Pulmonary artery endothelial cell (primary cell): ENCODE measurements at regions not wholly inside any gene's neighbourhood (a gene's known extent, or its start where the extent isn't known, plus 50 kb on each side); places are given as distances from the start of the nearest gene placed in this dataset.

Experiments
- DNase-seq: peaks from one replicate; pipeline ENCODE4 v3.0.0-alpha.2; 2011; ENCODE audit warnings: low read depth, low spot score

DNA sequence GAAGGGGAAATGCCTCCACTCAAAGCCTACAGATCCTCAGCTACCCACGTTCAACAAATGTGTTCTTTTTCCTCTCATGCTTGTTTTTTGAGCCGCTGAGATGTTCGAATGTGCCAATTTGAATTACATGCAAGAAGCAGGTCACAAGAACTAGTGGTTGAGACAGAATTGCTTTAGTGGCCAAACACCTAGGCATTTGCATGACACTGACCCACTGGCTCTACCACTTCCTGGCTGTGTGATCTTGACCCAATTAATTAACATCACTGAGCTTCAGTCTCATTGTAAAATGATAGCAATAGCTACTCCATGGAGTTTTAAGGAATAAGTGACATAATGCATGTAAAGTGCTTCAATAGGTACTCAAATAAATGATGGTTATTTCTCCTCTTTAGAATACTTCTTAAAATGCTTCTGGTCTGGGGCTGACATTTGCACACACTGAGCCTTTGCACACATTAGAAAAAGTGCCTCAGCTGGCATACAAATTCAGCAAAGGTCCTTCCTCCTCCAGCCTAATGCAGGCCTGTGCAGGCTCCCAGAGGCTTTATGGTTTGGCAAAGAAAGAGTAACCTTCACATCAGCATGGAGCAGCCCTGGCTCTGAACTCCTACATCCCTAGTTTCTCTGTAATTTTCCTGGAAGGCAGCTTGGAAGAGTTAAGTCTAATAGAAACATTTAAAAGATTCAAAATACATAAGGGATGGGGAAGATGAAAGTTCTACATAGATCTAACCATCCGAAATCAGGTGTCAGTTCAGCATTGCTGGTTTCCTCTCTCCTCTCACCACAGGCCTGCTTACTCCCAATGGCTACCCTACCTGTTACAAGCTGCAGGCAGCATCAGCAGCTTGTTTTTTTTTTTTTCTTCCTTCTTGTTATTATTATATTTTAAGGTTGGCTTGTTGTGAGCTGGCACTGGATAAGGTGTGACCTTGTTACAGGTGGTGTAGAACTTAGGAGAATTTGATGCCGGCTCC, 107.4 kb downstream of the TBX19 start:
- DNase-seq = no peak

DNA sequence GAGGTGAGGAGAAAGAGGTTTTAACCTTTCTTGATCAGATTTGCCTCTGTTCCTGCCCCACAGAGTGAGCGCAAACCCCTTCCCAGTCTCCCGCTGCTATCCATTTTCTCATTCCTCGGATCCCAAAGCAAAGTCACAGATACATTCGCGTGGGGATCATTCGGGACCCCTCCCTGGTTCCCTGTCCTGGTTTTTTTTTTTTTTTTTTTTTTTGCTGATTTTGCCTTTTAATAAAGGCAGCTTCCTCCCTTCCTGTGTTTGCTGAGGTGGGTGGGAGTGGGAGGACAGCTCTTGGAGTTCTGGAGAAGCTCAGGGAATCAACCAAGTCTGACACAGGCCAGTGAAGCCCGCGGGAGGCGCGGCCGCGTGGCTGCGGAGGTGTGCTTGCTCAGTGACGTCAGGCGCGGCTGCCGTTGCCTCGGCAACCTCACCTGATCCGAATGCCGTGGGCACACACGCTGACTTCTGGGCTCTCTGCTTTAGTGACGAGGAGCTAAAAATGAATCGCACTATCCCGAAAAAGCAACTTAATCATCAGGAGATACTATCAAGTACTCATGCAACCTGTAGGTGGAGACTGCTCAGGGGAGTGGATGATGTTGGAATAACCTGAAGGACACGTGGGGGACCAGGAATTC, 106.4 kb downstream of the TBX19 start:
- no peak for DNase-seq

DNA sequence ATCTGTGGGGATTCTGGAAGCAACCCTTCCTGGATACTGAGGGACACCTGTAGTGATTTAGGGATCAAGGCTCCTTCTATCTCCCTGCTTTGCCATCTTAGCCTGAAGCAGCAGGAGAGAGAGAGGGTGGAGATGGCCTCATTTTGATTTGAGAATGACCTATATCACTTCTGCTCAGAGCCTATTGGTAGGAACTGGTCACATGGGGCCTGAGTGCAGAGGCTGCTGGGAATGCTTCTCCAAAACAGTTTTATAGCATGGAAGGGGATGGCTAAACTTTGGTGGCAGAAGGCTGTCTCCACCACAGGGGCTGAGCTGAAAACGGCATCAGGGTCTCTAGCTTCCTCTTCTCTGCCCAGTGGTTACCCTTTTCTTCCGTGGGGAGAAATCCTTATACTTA, 105.8 kb downstream of the TBX19 start:
- no peak for DNase-seq

DNA sequence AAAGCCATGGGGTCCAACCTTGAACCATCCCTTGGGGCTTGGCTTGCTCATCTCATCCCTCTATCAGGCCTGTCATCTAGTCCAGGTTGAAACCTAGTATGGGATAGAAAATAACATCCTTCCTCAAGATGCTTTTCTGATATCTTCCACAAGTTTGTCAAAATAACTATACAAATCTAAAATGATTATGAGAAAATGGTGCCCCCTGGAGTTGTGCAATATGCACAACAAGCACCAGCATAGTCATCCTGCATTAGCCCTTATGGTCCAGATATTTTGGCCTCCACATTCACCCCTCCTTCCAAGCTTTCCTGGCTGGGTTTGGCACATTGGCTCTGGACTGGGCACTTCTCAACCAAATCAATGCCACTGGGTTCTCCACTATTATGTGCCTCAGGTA, 101.2 kb downstream of the TBX19 start:
- DNase-seq = no peak

DNA sequence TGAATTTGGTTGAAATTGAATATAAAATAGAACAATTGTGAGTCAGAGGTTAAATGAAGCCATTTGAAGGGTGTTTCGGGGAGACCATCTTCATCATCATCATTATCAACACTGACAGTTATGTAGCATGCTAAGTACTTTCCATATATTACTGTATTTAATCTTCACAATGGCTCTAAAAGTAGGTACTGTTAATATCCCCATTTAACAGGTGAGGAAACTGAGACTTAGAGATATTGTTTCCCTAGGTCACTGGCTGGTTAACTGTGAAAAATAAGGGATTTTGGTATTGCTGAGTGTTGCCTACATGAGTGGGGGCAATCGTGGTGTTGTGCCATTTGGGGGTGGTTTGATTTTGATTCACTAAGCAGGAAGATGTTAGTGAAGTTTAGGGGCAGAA, 100.3 kb downstream of the TBX19 start:
- no peak for DNase-seq

DNA sequence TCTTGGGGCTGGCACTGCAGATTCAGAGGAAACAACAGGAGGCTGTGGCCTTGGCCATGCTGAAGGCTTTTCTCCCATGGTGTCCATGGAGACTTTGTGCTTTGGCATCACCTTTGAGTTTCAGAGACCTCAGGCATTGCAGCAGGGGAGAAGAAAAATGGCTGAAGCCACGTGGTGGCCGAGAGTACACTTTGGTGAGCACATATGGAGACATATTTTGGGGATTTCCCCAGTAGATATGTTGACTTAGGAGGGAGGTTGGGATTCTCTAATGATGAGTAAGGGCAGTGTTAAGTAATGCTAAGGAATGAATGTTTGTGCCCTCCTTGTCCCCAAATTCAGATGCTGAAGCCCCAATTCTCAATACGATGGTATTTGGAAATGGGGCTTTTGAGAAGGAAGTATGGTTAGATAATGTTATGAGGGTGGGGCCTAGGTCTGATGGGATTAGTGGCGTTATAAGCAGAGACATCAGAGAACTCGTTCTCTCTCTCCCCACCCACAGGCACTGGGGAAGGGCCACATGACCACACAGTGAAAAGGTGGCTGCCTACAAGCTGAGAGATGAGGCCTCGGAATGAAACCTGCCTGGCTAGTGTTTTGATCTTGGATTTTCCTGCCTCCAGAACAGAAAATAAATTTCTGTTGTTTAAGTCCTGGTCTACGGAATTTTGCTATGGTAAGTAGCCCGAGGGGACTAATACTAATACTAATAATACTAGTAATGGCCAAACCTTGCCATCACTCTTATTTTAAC, 98.6 kb downstream of the TBX19 start:
- DNase-seq = no peak

DNA sequence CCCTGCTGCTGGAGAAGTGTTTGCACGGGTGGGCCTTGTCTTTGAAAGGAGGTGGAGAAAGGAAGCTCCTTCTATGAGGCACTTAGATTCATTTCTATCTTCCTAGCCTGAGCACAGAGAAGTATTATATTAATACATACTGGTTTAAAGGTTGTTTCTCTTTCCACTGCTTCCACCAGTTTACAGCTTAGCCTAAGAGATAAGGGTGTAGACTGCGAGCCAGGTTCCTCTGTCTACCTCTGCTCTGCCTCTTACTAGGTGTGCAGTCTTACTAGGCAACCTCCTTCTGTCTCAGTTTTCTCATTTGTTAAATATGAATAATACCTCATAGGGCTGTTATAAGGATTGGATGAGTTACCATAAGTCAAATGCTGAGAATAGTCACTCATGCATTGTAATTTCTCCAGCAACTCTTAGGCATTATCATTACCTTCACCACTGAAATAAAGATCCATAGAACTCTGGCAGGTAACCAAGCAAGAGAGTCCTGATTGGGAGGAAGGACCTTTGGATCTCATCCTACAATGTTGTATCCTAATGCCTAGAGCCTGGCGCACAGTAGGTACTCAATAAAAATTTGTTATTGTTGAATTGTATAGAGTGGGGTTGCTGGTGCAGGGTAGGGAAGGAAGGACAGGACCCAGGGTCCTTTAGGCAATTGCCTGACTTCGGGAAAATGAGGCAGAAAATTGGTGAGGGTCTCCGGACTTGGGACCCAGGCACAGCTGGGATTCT, 95.1 kb downstream of the TBX19 start:
- no peak for DNase-seq

DNA sequence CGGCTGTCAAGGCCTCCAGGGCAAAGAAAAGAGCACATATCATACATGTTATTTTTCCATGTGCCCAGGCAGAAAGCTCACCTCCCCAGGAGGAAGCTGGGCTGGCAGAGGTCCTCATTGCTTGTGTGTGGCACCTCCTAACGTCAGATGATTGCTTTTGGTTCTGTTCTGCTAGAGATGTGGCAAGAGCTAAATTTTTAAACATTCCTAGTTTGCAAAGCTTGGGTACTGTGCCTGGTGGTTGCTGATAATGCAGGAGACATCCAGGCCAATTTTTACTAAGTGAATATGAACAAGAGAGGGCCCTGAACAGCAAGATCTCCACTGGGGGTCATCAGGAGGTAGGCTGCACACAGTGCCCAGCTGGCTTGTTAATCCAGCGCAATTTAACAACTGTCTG, 93.9 kb downstream of the TBX19 start:
- no peak for DNase-seq

DNA sequence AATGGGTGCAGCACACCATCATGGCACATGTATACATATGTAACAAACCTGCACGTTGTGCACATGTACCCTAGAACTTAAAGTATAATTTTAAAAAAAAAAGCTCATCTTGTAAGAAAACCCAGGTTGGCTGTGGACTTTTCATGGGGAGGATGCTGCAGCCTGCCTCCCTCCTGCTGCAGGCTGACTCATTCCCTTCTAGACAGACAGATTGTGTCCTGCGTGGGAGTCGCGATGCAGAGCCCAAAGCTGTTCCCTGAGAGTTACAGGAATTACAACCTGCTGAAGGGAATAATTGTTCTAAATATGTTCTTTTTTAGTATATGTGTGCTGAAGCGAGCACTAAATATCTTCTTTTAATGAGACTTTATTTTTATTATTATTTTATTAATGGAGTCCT, 93.2 kb downstream of the TBX19 start:
- no peak for DNase-seq

DNA sequence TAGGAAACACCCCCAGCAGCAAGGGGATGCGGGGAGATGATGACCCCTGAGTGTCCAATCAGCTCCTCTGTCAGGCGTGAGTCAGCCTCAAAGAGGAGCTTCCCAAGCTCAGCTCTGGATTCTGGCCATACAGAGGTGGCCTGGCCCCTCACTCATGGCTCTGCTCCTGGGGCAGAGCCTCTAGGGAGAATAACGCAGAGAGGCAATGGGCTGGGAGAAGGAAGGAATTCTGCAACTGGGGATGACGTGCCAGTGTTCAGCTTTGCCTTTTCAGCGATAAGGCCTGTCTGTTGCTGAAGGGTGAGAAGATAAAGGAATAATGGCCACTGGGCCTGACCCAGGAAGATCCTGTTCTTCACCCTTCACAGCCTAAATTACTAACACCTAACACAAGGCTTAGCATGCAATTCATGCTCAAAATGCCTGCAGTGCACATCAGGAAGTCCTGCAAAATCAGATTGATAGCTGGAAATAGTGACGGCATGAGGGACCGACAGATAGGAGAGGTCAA, 92.2 kb downstream of the TBX19 start:
- no peak for DNase-seq

DNA sequence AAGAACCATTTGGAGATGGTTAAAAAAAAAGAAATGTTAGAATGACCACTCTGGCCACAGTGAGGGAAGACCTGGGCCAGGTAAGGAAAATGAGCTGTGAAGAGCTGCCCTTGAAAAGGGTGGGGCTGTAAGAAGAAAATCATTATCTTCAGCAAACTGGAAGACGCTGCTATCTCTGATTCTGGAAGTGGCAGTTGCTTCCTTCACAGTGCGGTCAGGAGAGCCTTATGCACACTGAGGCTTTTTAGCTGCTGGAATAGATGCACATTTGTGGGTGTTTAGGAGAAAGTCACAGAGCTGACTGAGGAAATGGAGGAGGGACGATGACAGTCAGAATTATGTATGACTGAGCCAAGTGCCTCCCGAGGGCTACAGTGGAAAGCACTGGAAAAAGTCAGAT, 91.6 kb downstream of the TBX19 start:
- DNase-seq = no peak

DNA sequence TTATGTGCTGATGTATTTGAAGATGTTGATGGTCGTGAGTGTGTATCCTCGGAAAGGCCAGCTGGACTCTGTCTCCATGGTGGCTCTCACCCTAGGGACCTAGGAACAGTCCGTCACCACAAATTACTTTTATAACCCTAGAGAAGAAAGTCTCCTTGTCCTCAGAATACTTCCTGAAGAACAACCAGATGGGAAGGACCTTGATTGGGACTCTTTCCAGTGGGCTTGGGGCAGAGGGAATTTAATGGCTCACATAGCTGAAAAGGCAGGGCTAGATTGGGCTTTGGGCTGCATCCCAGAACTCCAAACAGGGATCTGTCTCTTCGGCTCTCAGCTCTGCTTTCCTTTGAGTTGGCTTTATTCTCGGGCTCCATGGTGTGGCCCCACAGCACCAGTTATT, 90.8 kb downstream of the TBX19 start:
- DNase-seq = no peak

DNA sequence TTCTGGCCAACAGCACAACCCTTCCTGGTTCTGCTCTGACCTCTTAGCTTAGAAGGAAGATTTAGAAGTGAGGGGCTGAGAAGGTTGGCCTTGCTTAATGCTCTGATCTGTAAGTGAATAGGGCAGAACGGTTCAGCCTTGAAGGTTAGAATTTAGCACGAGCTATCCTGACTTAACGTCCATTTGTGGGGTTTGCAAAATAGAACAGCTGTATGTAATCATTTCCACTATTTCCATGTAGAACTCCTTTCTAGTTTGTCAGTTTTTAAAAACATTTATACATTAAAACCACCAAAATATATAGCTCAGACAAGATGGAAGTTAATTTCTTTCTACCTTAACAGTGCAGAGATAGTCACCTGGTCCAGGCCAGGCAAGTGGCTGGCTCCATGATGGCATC, 89.9 kb downstream of the TBX19 start:
- DNase-seq = no peak

DNA sequence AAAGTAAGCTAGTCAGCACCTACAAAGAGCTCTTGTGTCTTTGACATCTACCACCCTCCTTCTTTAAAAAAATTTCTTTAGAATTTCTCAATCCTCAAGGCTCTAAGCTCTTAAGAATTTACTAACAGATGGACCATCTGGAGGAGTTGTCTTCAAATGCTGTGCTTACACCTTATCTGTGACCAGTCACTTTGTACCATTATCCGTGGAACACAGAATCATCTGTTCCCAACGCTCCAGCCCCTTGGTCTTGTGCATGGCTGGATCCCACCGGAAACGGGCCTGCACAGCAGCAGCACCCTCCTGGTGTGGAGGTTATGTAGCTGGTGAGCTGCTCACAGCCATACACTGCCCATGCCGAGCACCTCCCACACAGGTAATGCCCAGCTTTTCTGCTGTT, 89.0 kb downstream of the TBX19 start:
- no peak for DNase-seq

DNA sequence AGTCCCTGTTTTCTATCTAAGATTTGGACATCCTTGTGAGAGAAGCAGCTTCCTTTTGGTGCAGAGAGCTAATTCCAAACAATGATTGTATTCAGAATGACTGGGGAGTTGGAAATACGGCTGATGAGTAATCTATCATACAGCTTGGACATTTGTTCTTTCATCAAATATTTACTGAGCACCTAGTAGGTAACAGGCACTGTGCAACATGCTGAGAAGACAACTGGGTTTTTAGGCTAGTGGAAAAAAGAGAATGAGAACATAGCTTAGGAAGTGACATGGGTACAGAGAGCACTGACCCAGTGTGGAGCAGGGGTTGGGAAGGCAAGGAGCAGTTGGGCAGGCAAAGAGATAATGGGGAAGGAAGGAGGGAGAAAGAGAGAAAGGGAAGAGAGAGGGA, 87.5 kb downstream of the TBX19 start:
- no peak for DNase-seq

DNA sequence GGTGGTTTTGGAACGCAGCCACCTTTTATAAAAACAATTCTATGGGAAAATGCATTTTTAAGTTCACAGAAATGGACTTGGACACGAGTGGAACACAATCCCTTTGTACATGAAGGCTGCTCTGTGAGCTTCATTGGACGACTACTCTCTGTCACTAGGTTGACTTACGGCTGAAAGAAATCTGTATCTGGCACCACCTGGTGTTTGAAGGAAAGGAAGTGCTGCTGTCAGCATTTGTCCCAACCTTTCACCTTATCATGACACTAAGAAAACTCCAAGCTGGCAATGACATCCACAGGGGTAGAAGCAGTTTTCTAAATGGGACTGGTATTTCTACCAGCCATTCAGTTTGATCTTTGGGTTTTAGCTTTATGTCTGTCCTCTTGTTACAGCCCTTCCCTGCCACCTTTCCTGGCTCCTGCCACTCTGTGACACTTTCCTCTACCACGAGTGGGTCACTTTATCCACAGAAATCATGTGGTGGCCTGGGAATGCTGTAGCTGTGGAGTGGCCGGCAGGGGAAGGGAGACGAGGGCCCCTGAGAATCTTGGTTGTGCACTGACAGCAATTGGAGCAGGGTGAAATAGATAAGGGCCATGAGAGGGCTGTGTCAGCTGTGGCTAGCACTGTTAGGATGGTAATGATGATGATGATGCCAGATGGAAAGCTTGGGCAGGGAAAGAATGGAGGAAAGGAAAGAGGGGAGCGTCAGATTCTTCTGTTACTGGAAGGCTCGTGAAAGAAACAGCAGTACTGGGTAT, 85.2 kb downstream of the TBX19 start:
- no peak for DNase-seq
